HG03159 (cell line): ENCODE measurements at regions not wholly inside any gene's neighbourhood (a gene's known extent, or its start where the extent isn't known, plus 50 kb on each side); places are given as distances from the start of the nearest gene placed in this dataset.

ENCODE experiments used
- ATAC-seq: cut with Tn5 transposase; IDR thresholded peaks from one replicate; pipeline ENCODE4 v1.9.1; 2021; ENCODE audit warnings: mild to moderate bottlenecking, moderate library complexity; ENCODE audit not compliant: unreplicated experiment

DNA sequence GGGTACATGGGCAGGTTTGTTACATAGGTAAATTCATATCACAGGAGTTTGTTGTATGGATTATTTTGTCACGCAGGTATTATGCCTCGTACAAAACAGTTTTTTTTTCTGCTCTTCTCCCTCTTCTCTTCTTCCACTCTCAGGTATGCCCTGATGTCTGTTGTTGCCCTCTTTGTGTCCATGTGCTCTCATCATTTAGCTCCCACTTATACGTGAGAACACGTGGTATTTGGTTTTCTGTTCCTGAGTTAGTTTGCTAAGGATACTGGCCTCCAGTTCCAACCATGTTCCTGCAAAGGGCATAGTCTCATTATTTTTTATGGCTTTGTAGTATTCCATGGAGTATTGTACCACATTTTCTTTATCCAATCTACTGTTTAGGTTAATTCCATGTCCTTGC, 65.7 kb downstream of the UNC5CL start:
- no peak for ATAC-seq

DNA sequence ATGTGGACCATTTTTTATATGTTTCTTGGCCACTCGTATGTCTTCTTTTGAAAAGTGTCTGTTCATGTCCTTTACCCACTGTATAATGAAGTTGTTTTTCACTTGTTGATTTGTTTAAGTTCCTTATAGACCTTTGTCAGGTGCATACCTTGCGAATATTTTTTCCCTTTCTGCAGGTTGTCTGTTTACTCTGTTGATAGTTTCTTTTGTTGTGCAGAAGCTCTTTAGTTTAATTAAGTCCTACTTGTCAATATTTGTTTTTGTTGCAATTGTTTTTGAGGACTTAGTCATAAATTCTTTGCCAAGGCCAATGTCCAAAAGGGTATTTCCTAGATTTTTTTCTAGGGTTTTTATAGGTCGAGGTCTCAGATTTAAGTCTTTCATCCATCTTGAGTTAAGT, 66.2 kb downstream of the UNC5CL start:
- no peak for ATAC-seq

- no peak for ATAC-seq
Measured at GRCh38 chr6:40972190-40972589, 66.8 kb downstream of the UNC5CL start.

- no peak for ATAC-seq
Measured at GRCh38 chr6:40968620-40969164, 70.3 kb downstream of the UNC5CL start.

- ATAC-seq, result no peak
Measured at GRCh38 chr6:40966860-40967259, 72.2 kb downstream of the UNC5CL start.

DNA sequence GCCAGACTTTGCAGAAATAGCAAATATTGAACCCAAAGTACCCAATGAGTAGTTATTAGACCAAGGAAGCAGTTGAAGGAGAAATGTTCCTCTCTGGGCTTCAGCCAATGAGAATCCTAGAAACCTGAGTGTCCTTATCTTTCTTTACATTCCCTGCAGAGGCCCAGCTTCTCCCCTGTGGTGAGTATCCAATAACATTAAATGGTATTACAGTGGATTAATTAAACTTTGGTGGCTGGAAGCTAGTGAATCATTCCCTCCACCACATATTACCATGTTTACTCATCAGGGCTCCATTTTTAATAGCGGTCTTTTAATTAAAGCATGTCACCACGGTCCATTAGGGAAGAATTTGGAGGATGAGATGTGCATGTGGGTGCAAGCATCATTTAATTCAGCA, 74.0 kb downstream of the UNC5CL start:
- no peak for ATAC-seq

GRCh38 chr6:40963019-40963418, 76.0 kb downstream of the UNC5CL start:
- no peak for ATAC-seq

DNA sequence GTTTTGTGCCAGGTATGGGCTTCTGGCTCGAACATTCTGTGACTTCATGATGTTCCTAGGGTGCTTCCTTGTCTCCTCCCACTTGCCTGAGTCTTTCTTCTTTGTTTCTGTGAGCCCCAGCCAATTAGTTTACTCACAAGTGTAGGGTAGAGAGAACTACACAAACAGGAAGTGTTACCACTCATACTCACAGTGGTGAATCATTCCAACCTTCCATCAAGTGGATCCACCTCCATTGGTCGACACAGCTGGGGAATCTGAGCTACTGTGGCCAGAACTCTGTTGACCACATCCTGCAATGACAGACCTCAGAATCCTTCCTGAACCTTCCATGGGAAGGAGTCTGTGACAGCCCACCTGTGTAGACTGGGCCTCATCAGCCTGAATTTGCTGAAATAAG, 76.8 kb downstream of the UNC5CL start:
- peak; percentile 80 for ATAC-seq

DNA sequence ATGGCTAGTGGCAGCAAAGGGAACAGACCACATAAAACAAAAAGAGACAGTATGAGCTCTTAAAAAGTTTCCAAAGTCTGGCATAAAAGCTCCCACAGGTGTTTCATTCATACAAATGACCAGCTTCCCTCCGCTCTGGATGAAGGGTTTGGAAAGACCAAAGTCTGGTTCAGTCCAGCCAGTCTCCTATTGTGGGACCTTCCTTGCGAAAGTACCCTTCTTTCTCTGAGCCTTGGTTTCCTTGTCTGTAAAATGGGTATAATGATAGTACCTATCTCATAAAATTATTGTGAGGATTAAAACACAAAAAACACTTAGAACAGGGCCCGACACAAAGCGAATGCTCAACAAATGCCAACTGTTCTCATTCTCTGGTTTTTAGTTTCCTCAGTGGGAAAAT, 77.2 kb downstream of the UNC5CL start:
- no peak for ATAC-seq

GRCh38 chr6:40960742-40961430, 78.1 kb downstream of the UNC5CL start:
- ATAC-seq, result no peak

DNA sequence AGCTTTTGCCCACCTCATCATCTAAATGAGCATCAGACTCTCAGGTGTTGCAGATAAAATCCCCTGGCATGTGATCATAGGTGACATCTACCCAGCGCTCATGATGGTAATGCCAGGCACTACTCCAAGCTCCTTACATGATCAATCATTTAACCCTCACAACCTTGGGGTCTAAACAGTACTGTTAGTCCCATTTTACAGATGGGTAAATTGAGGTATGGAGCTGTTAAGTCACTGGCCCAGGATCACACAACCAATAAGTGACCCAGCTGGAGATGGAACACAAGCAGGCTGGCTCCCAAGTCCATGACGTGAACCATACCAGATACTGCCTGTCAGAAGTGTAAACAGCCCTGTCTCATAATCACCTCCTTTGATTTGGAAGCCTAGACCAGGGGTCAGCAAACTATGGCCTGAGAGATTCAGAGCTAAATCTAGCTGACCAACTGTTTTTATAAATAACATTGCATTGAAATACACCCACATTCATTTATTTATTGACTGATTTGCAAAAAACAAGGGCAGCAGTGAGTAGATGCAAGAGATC, 79.2 kb downstream of the UNC5CL start:
- no peak for ATAC-seq

DNA sequence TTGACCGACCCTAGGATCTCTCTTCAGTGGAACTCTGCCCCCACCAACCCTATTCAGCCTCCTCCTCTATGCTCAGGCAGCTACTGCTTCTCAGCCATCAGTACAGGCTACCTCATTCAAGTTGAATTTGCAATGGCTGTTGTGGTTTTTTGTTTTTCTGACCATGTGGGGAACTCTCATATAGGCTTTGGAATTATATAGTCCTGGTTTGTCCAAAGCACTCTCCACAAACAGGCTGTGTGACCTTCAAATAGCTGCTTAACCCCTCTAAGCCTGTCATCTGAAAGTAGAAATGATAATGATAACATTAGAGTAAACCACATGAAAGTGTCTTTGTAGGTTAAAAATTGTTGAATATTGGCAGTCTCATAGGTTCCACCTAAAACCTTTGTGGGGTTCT, 80.3 kb downstream of the UNC5CL start:
- no peak for ATAC-seq

DNA sequence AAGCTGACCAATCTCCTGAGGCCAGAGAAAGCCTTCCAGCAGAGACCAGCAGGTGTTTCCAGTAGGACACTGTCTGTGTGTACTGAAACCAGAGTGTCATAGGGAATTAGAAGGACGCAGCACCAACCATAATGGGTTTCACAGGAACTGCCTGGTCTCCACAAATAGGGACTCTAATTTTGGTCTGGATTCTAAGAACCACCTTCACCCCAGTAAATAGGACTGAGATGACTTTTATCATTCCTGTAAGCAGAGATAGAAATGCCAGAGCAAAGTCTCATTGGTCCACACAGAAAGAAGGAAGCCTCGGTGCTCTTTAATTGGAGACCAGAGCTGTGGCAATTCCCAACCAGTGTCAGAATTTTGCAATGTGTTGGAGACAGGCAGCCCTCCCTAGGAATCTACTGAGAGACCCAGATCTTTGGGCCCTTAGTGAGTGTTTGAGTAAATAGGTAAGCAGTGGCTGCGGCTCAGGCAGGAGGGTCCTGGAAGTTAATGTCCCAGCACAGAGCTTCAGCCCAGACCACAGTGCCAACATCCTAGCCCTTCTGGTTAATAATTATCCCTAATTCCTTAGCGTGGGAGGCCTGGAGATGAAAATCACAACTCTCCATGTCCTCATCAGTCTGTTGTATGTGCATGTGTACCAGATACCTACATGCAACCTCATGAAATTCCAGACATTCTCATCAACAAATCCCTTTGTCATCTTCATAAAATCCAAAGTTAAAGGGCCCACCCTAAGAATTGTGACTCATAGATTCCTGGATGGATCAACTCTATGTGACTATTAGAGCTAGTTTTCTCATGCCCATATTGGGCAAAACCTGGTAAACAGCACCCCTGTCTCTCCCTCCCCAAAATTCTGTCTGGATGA, 81.2 kb downstream of the UNC5CL start:
- no peak for ATAC-seq

GRCh38 chr6:40956936-40957335, 82.1 kb downstream of the UNC5CL start:
- no peak for ATAC-seq

DNA sequence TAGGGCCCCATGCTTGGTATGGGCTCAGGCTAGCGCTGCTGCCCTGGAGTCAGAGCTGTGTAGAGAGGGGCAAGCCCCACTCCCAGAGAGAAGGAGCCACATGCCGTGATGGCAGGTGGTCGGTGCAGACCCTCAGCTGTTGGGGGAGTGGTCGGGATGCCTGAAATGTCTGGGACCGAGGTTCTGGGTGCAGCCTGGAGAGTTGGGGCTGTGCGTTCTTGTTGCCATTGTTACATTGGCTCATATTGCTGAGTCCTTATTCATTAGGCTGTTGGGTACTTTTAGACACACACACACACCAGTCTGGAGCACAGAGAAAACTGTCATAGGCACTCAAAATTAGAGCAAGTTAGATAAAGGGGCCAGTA, 83.9 kb downstream of the UNC5CL start:
- ATAC-seq, result no peak

DNA sequence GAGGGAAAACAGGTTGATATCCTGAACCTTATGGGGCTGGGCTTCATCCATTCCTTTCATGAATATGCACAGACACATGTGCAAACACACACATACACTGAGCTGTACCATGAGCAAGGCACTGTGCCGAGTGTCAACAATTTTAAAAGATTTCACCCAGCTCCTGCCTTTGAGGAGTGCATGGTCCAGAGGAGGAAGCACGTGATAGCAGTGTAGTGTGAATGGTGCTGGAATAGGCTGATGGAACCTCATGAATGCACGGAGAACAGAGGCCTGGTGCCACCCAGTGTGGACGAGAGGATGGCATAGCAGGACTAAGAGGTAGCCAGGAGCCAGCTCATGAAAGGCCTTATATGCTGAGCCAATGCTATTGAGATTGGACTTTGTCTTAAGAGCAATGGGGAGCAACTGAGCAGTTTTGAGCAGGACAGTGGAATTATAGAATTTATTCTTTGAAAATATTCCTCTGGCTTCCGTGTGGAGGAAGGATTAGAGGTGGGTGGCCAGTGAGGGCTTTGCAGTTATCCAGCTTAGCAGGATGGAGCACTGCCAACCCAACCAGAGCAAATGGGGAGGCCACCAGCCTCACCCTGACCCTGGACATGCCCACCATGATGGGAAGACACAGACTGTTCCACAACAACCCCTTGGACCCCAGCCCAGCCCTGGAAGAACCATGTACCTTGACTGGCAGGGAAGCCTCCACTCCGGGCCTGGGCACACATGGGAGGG, 84.4 kb downstream of the UNC5CL start:
- ATAC-seq, result no peak

DNA sequence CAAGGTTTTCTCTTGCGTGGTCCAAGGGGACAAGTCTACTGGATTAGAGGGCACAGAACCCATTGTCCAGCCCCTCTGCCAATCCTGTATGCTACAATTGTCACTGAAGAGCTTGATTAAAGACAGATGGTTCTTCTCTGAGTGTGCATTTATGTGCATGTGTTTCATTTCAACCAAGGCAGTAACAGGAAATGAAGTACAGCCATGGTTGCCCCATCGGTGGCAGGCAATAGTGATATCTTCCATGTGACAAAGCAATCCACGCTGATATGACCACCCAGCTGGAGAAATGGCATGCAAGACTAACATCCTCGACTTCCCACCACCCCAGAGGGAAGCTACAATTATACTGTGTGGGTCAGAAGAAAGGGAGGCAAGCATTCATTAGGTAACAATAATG, 85.5 kb downstream of the UNC5CL start:
- no peak for ATAC-seq

- ATAC-seq, result no peak
Measured at GRCh38 chr6:40950986-40951698, 87.9 kb downstream of the UNC5CL start.

DNA sequence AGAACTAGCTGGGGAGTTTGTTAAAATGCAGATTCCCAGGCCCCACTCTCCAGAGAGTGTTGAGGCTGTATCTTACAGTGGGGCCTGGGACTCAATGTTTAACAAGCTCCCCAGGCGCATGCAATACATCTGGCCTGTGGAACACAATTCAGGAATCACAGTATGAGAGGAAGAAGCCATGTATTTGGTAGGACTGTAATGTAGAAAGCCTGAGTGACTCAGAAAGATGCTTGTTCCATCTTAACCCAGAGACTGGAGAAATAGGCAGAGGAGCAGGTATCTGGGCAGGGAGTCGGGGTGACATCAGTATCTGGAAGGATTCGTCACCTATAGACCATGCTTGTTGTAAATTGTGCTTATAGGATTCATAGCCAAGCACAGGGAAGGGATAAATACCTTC, 90.5 kb downstream of the UNC5CL start:
- no peak for ATAC-seq

- ATAC-seq, result no peak
Measured at GRCh38 chr6:40947876-40948526, 91.0 kb downstream of the UNC5CL start.
